NB4 (cell line): ENCODE measurements at regions not wholly inside any gene's neighbourhood (a gene's known extent, or its start where the extent isn't known, plus 50 kb on each side); places are given as distances from the start of the nearest gene placed in this dataset.

Experiments
- POLR2A ChIP-seq: IDR thresholded peaks from 2 replicates; pipeline ENCODE4 v1.6.1; 2011; ENCODE audit warnings: mild to moderate bottlenecking; ENCODE audit not compliant: insufficient read length; ENCODE audit errors: extremely low read depth
- TF ChIP-seq, protein P1 (sequence below): IDR thresholded peaks from one replicate; pipeline ENCODE4 v1.5.1; 2012; ENCODE audit warnings: low read depth, low read length

DNA sequence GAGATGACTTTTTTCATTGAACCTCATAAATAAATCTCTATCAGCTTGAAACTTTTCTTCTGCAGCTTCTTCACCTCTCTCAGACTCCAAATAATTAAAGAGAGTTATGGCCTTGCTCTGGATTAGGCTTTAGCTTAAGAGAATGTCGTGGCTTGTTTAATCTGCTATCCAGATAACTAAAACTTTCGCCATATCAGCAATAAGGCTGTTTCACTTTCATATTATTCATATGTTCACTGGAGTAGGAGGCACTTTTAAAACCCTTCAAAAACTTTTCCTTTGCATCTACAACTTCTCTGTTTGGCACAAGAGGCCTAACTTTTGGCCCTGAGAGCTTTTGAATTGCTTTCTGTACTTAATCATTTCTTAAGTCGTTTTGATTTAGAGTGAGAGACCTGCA is 386.9 kb upstream of the FAM174A start:
- TF ChIP-seq, protein P1, sequence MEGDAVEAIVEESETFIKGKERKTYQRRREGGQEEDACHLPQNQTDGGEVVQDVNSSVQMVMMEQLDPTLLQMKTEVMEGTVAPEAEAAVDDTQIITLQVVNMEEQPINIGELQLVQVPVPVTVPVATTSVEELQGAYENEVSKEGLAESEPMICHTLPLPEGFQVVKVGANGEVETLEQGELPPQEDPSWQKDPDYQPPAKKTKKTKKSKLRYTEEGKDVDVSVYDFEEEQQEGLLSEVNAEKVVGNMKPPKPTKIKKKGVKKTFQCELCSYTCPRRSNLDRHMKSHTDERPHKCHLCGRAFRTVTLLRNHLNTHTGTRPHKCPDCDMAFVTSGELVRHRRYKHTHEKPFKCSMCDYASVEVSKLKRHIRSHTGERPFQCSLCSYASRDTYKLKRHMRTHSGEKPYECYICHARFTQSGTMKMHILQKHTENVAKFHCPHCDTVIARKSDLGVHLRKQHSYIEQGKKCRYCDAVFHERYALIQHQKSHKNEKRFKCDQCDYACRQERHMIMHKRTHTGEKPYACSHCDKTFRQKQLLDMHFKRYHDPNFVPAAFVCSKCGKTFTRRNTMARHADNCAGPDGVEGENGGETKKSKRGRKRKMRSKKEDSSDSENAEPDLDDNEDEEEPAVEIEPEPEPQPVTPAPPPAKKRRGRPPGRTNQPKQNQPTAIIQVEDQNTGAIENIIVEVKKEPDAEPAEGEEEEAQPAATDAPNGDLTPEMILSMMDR: no peak
- no peak for TF ChIP-seq POLR2A
